ENCODE measurements at regions not wholly inside any gene's neighbourhood (a gene's known extent, or its start where the extent isn't known, plus 50 kb on each side); places are given as distances from the start of the nearest gene placed in this dataset.

- no peak overlapping the region for H3K4me3 ChIP-seq (ENCODE audit: low read depth, low read length)
- DNase-seq (ENCODE audit: low read depth) = no peak
- no peak for TF ChIP-seq CTCF (IDR thresholded peaks at IDR 0.05; ENCODE audit: control insufficient read depth, extremely low read depth, insufficient read depth)
Measured at GRCh38 chr11:44463751-44464150, 101.7 kb upstream of the CD82 start.

GRCh38 chr11:44464741-44465140 lies 100.7 kb upstream of the CD82 start:
- no peak for DNase-seq (ENCODE audit: low read depth)
- H3K4me3 ChIP-seq (ENCODE audit: low read depth, low read length) = no peak overlapping the region
- TF ChIP-seq CTCF (IDR thresholded peaks at IDR 0.05; ENCODE audit: control insufficient read depth, extremely low read depth, insufficient read depth) = no peak; the same call in 1 of the 2 replicates

GRCh38 chr11:44466531-44467205 lies 98.8 kb upstream of the CD82 start:
- H3K4me3 ChIP-seq (ENCODE audit: low read depth, low read length) = no peak overlapping the region
- TF ChIP-seq CTCF (IDR thresholded peaks at IDR 0.05; ENCODE audit: control insufficient read depth, extremely low read depth, insufficient read depth) = no peak
- no peak for DNase-seq (ENCODE audit: low read depth)

- H3K4me3 ChIP-seq (ENCODE audit: low read depth, low read length) = no peak overlapping the region
- no peak for TF ChIP-seq CTCF (IDR thresholded peaks at IDR 0.05; ENCODE audit: control insufficient read depth, extremely low read depth, insufficient read depth)
Measured at GRCh38 chr11:44467413-44467812, 98.0 kb upstream of the CD82 start.

GRCh38 chr11:44467931-44468330 lies 97.5 kb upstream of the CD82 start:
- H3K4me3 ChIP-seq (ENCODE audit: low read depth, low read length) = no peak overlapping the region
- no peak for DNase-seq (ENCODE audit: low read depth)
- no peak for TF ChIP-seq CTCF (IDR thresholded peaks at IDR 0.05; ENCODE audit: control insufficient read depth, extremely low read depth, insufficient read depth)

More at GRCh38 chr11:44467413-44467812, 98.0 kb upstream of the CD82 start:
- no peak for DNase-seq (ENCODE audit: low read depth)

GRCh38 chr11:44468345-44468988 lies 97.0 kb upstream of the CD82 start:
- H3K4me3 ChIP-seq (ENCODE audit: low read depth, low read length) = no peak overlapping the region
- DNase-seq (ENCODE audit: low read depth) = no peak
- TF ChIP-seq CTCF (IDR thresholded peaks at IDR 0.05; ENCODE audit: control insufficient read depth, extremely low read depth, insufficient read depth) = no peak

Measured in LNCaP clone FGC (cell line).